Liver (tissue), 8 donors: ENCODE measurements at regions not wholly inside any gene's neighbourhood (a gene's known extent, or its start where the extent isn't known, plus 50 kb on each side); places are given as distances from the start of the nearest gene placed in this dataset.

Source experiments
- DNase-seq: peaks from one replicate; pipeline ENCODE4 v3.0.0-alpha.2; 2017; ENCODE audit warnings: low spot score
- H3K27ac ChIP-seq, 2 donors: one replicate each; pipeline ENCODE4 v1.7.0; 2013; ENCODE audit warnings: inconsistent platforms in 2 of 2, low read length in 2 of 2, control low read depth in 1 of 2, low read depth in 1 of 2, mild to moderate bottlenecking in 1 of 2
- H3K27me3 ChIP-seq, 4 donors: one replicate each; pipeline versions ENCODE4 v1.6.1 to v1.7.0; 2013; ENCODE audit warnings: low read length in 3 of 4, inconsistent platforms in 1 of 4, mild to moderate bottlenecking in 1 of 4, moderate library complexity in 1 of 4; ENCODE audit not compliant: control insufficient read depth in 4 of 4, insufficient read depth in 4 of 4
- H3K36me3 ChIP-seq, 4 donors: one replicate each; pipeline versions ENCODE4 v1.6.1 to v1.7.0; 2013; ENCODE audit warnings: low read length in 3 of 4, mild to moderate bottlenecking in 3 of 4, low read depth in 1 of 4, moderate library complexity in 1 of 4; ENCODE audit not compliant: control insufficient read depth in 4 of 4, insufficient read depth in 3 of 4
- H3K4me1 ChIP-seq, 4 donors: one replicate each; pipeline versions ENCODE4 v1.6.1 to v1.7.0; 2013; ENCODE audit warnings: low read length in 3 of 4, mild to moderate bottlenecking in 3 of 4, moderate library complexity in 1 of 4; ENCODE audit not compliant: control insufficient read depth in 4 of 4, insufficient read depth in 4 of 4
- H3K4me3 ChIP-seq, 3 donors: one replicate each; pipeline versions ENCODE4 v1.6.1 to v1.7.0; 2013; ENCODE audit warnings: low read length in 3 of 3, control low read depth in 1 of 3, low read depth in 1 of 3, mild to moderate bottlenecking in 1 of 3
- H3K9ac ChIP-seq, 2 donors: one replicate each; pipeline ENCODE4 v1.7.0; 2013; ENCODE audit warnings: low read length in 2 of 2, mild to moderate bottlenecking in 2 of 2, moderate library complexity in 2 of 2, control low read depth in 1 of 2, low read depth in 1 of 2
- H3K9me3 ChIP-seq, 4 donors: one replicate each; pipeline versions ENCODE4 v1.6.1 to v1.7.0; 2013; ENCODE audit warnings: low read length in 3 of 4; ENCODE audit not compliant: control insufficient read depth in 4 of 4
- EGR1 ChIP-seq, 2 donors: IDR thresholded peaks; 2 replicates each; pipeline ENCODE4 v1.6.1; 2016 to 2018; ENCODE audit warnings: antibody characterized with exemption in 2 of 2, low read depth in 2 of 2
- FOXA1 ChIP-seq: IDR thresholded peaks from 2 replicates; pipeline ENCODE4 v1.6.1; 2016; ENCODE audit warnings: antibody characterized with exemption
- FOXA2 ChIP-seq: IDR thresholded peaks from 2 replicates; pipeline ENCODE4 v1.6.1; 2016; ENCODE audit warnings: antibody characterized with exemption
- GABPA ChIP-seq, 2 donors: IDR thresholded peaks in 1 of 2; conservative IDR thresholded peaks in 1 of 2; 2 replicates each; pipeline ENCODE4 v1.6.1; 2016; ENCODE audit warnings: antibody characterized with exemption in 2 of 2, mild to moderate bottlenecking in 1 of 2, moderate library complexity in 1 of 2
- HNF4A ChIP-seq, 2 donors: conservative IDR thresholded peaks; 2 replicates each; pipeline ENCODE4 v1.6.1; 2016; ENCODE audit warnings: antibody characterized with exemption in 2 of 2, mild to moderate bottlenecking in 2 of 2
- HNF4G ChIP-seq: IDR thresholded peaks from 2 replicates; pipeline ENCODE4 v1.6.1; 2016; ENCODE audit warnings: antibody characterized with exemption
- NR2F2 ChIP-seq: IDR thresholded peaks from 2 replicates; pipeline ENCODE4 v1.6.1; 2016; ENCODE audit warnings: antibody characterized with exemption
- RAD21 ChIP-seq, 2 donors: IDR thresholded peaks; 2 replicates each; pipeline ENCODE4 v1.6.1; 2016; ENCODE audit warnings: antibody characterized with exemption in 2 of 2, mild to moderate bottlenecking in 2 of 2
- RXRA ChIP-seq, 2 donors: IDR thresholded peaks; 2 replicates each; pipeline ENCODE4 v1.6.1; 2017 to 2018; ENCODE audit warnings: antibody characterized with exemption in 2 of 2, mild to moderate bottlenecking in 1 of 2
- SP1 ChIP-seq: IDR thresholded peaks from 2 replicates; pipeline ENCODE4 v1.6.1; 2018; ENCODE audit warnings: antibody characterized with exemption, mild to moderate bottlenecking
- TAF1 ChIP-seq: conservative IDR thresholded peaks from 2 replicates; pipeline ENCODE4 v1.6.1; 2016; ENCODE audit warnings: antibody characterized with exemption, mild to moderate bottlenecking
- YY1 ChIP-seq: IDR thresholded peaks from 2 replicates; pipeline ENCODE4 v1.6.1; 2016; ENCODE audit warnings: antibody characterized with exemption, mild to moderate bottlenecking
- WGBS: extraction: QIAGEN DNeasy Blood & Tissue Kit; methylation state at CpG from one replicate; pipeline ENCODE4 v1.1.7; 2013; 5-methylcytosine and 5-hydroxymethylcytosine counted together
- TF ChIP-seq, protein P1 (sequence below): IDR thresholded peaks from 2 replicates; pipeline ENCODE4 v1.6.1; 2016; ENCODE audit warnings: antibody characterized with exemption
- TF ChIP-seq, protein P2 (sequence below): IDR thresholded peaks from 2 replicates; pipeline ENCODE4 v1.6.1; 2016; ENCODE audit warnings: antibody characterized with exemption
- TF ChIP-seq, protein P3 (sequence below): fragments of 150-350 bp; IDR thresholded peaks from 2 replicates; pipeline ENCODE4 v1.5.1; 2017; ENCODE audit warnings: improper control_type of control experiment, low read depth, low read length; ENCODE audit not compliant: missing input control
- TF ChIP-seq, protein P4 (sequence below): IDR thresholded peaks from 2 replicates; pipeline ENCODE4 v1.6.1; 2016; ENCODE audit warnings: antibody characterized with exemption, mild to moderate bottlenecking
- TF ChIP-seq, protein P5 (sequence below): IDR thresholded peaks from 2 replicates; pipeline ENCODE4 v1.6.1; 2016; ENCODE audit warnings: antibody characterized with exemption
- donor health status: healthy.
- donor health status: healthy.
- donor health status: healthy.
- donor health status: healthy.
- donor health status: healthy.

DNA sequence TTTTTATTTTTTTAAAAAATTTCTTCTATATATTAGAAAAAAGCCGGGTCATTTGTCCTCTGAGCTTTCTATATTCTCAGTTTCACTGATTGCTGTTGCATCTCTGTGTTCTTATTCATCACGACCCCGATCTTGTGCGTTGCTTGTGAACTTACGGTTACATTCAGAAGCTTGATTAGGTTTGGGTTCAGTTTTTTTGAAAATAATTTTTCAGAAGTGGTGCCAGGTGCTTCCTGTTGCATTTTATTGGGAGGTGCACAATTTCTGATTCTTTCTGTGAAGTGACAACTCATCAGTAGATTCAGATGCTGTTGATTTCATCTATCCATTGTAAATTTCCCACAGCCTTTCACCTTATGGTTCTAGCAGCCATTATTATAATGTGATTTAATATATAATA is 147.3 kb downstream of the INHBB start:
- H3K9me3 ChIP-seq: no peaks in the 10 kb centered on the region
- H3K27me3 ChIP-seq: no peaks in the 10 kb centered on the region
- H3K27ac ChIP-seq: no peak overlapping the region
- H3K4me3 ChIP-seq: no peak overlapping the region
- WGBS: 90% methylated on average over 5 of the region's 5 CpGs
- H3K9ac ChIP-seq: no peak overlapping the region
- no peaks in the 10 kb centered on the region for H3K36me3 ChIP-seq
- H3K4me1 ChIP-seq: peaks cover 7 to 11% (median 10%) of the 10 kb centered on the region in 4 donors
- DNase-seq: no peak
- TF ChIP-seq RAD21 (IDR thresholded peaks at IDR 0.05): no peak
- TF ChIP-seq, protein P1, sequence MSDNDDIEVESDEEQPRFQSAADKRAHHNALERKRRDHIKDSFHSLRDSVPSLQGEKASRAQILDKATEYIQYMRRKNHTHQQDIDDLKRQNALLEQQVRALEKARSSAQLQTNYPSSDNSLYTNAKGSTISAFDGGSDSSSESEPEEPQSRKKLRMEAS: no peak
- TF ChIP-seq, protein P2, sequence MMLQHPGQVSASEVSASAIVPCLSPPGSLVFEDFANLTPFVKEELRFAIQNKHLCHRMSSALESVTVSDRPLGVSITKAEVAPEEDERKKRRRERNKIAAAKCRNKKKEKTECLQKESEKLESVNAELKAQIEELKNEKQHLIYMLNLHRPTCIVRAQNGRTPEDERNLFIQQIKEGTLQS: no peak
- TF ChIP-seq GABPA (IDR thresholded peaks at IDR 0.05 in 1 of 2, conservative IDR thresholded peaks at IDR 0.05 in 1 of 2): no peak
- TF ChIP-seq FOXA2: no peak
- no peak for TF ChIP-seq RXRA (IDR thresholded peaks at IDR 0.05)
- no peak for TF ChIP-seq NR2F2
- no peak for TF ChIP-seq EGR1 (IDR thresholded peaks at IDR 0.05; ENCODE audit: low read depth in 2 of 2)
- TF ChIP-seq SP1: no peak
- TF ChIP-seq HNF4A (conservative IDR thresholded peaks at IDR 0.05): no peak
- TF ChIP-seq, protein P3, sequence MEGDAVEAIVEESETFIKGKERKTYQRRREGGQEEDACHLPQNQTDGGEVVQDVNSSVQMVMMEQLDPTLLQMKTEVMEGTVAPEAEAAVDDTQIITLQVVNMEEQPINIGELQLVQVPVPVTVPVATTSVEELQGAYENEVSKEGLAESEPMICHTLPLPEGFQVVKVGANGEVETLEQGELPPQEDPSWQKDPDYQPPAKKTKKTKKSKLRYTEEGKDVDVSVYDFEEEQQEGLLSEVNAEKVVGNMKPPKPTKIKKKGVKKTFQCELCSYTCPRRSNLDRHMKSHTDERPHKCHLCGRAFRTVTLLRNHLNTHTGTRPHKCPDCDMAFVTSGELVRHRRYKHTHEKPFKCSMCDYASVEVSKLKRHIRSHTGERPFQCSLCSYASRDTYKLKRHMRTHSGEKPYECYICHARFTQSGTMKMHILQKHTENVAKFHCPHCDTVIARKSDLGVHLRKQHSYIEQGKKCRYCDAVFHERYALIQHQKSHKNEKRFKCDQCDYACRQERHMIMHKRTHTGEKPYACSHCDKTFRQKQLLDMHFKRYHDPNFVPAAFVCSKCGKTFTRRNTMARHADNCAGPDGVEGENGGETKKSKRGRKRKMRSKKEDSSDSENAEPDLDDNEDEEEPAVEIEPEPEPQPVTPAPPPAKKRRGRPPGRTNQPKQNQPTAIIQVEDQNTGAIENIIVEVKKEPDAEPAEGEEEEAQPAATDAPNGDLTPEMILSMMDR: no peak
- no peak for TF ChIP-seq FOXA1
- TF ChIP-seq, protein P4, sequence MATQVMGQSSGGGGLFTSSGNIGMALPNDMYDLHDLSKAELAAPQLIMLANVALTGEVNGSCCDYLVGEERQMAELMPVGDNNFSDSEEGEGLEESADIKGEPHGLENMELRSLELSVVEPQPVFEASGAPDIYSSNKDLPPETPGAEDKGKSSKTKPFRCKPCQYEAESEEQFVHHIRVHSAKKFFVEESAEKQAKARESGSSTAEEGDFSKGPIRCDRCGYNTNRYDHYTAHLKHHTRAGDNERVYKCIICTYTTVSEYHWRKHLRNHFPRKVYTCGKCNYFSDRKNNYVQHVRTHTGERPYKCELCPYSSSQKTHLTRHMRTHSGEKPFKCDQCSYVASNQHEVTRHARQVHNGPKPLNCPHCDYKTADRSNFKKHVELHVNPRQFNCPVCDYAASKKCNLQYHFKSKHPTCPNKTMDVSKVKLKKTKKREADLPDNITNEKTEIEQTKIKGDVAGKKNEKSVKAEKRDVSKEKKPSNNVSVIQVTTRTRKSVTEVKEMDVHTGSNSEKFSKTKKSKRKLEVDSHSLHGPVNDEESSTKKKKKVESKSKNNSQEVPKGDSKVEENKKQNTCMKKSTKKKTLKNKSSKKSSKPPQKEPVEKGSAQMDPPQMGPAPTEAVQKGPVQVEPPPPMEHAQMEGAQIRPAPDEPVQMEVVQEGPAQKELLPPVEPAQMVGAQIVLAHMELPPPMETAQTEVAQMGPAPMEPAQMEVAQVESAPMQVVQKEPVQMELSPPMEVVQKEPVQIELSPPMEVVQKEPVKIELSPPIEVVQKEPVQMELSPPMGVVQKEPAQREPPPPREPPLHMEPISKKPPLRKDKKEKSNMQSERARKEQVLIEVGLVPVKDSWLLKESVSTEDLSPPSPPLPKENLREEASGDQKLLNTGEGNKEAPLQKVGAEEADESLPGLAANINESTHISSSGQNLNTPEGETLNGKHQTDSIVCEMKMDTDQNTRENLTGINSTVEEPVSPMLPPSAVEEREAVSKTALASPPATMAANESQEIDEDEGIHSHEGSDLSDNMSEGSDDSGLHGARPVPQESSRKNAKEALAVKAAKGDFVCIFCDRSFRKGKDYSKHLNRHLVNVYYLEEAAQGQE: no peak
- no peak for TF ChIP-seq YY1
- TF ChIP-seq TAF1: no peak

DNA sequence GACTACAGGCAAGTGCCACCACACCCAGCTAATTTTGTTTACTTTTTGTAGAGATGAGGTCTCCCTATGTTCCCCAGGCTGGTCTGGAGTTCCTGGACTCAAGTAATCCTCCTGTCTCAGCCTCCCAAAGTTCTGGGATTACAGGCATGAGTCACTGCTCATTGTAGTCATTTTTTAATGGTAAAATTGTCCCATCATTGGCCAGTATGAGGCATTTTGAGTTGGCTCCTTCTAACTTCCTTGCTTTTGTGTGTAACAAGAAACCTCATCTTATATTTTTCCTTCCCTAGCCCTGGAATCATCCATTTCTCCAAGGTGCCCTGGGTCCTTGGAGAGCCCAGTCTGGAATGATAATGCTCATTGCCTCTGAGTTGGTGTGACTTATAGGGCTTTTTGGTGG is 148.5 kb downstream of the INHBB start:
- no peak overlapping the region for H3K27ac ChIP-seq
- H3K36me3 ChIP-seq: no peaks in the 10 kb centered on the region
- H3K4me3 ChIP-seq: no peak overlapping the region
- DNase-seq: no peak
- H3K9me3 ChIP-seq: no peaks in the 10 kb centered on the region
- TF ChIP-seq, protein P3: no peak
- TF ChIP-seq, protein P4: no peak
- TF ChIP-seq YY1: no peak
- TF ChIP-seq NR2F2: no peak
- TF ChIP-seq SP1: no peak
- no peak for TF ChIP-seq HNF4G
- TF ChIP-seq, protein P5, sequence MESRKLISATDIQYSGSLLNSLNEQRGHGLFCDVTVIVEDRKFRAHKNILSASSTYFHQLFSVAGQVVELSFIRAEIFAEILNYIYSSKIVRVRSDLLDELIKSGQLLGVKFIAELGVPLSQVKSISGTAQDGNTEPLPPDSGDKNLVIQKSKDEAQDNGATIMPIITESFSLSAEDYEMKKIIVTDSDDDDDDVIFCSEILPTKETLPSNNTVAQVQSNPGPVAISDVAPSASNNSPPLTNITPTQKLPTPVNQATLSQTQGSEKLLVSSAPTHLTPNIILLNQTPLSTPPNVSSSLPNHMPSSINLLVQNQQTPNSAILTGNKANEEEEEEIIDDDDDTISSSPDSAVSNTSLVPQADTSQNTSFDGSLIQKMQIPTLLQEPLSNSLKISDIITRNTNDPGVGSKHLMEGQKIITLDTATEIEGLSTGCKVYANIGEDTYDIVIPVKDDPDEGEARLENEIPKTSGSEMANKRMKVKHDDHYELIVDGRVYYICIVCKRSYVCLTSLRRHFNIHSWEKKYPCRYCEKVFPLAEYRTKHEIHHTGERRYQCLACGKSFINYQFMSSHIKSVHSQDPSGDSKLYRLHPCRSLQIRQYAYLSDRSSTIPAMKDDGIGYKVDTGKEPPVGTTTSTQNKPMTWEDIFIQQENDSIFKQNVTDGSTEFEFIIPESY: no peak
- TF ChIP-seq FOXA1: no peak
- no peak for TF ChIP-seq FOXA2
- H3K27me3 ChIP-seq: no peaks in the 10 kb centered on the region
- H3K9ac ChIP-seq: no peak overlapping the region
- H3K4me1 ChIP-seq: peaks cover 0 to 2% (median under 1%) of the 10 kb centered on the region in 4 donors
